ENCODE measurements at regions not wholly inside any gene's neighbourhood (a gene's known extent, or its start where the extent isn't known, plus 50 kb on each side); places are given as distances from the start of the nearest gene placed in this dataset.
"Not testable (repeated sequence)": the region's sequence is repeated elsewhere in the genome, so short reads cannot be mapped to it uniquely, and the experiment has no call there.

- not testable (repeated sequence) for DNase-seq (ENCODE audit: low read depth)
Observed at GRCh38 chr1:120465900-120466299, 51.1 kb downstream of the NBPF8 start.

- not testable (repeated sequence) for DNase-seq (ENCODE audit: low read depth)
Observed at GRCh38 chr1:120477663-120478062, 62.8 kb downstream of the NBPF8 start.

- not testable (repeated sequence) for DNase-seq (ENCODE audit: low read depth)
Observed at GRCh38 chr1:120478400-120478799, 63.6 kb downstream of the NBPF8 start.

GRCh38 chr1:120487542-120487941, 72.7 kb downstream of the NBPF8 start:
- not testable (repeated sequence) for DNase-seq (ENCODE audit: low read depth)

GRCh38 chr1:120489217-120489616, 74.4 kb downstream of the NBPF8 start:
- DNase-seq (ENCODE audit: low read depth) = not testable (repeated sequence)

- not testable (repeated sequence) for DNase-seq (ENCODE audit: low read depth)
Observed at GRCh38 chr1:120497145-120497544, 82.3 kb downstream of the NBPF8 start.

- not testable (repeated sequence) for DNase-seq (ENCODE audit: low read depth)
Observed at GRCh38 chr1:120503284-120503683, 88.4 kb downstream of the NBPF8 start.

GRCh38 chr1:120506352-120506751, 91.5 kb downstream of the NBPF8 start:
- not testable (repeated sequence) for DNase-seq (ENCODE audit: low read depth)

- DNase-seq (ENCODE audit: low read depth) = not testable (repeated sequence)
Observed at GRCh38 chr1:120508351-120508750, 93.5 kb downstream of the NBPF8 start.

- DNase-seq (ENCODE audit: low read depth) = not testable (repeated sequence)
Observed at GRCh38 chr1:120509258-120509657, 94.4 kb downstream of the NBPF8 start.

- DNase-seq (ENCODE audit: low read depth) = not testable (repeated sequence)
Observed at GRCh38 chr1:120513099-120513498, 98.3 kb downstream of the NBPF8 start.

- not testable (repeated sequence) for DNase-seq (ENCODE audit: low read depth)
Observed at GRCh38 chr1:120513531-120513930, 98.7 kb downstream of the NBPF8 start.

GRCh38 chr1:120519196-120519595, 104.4 kb downstream of the NBPF8 start:
- not testable (repeated sequence) for DNase-seq (ENCODE audit: low read depth)

GRCh38 chr1:120524416-120524815, 109.6 kb downstream of the NBPF8 start:
- DNase-seq (ENCODE audit: low read depth) = not testable (repeated sequence)

- DNase-seq (ENCODE audit: low read depth) = not testable (repeated sequence)
Observed at GRCh38 chr1:120525386-120525785, 110.6 kb downstream of the NBPF8 start.

GRCh38 chr1:120529475-120530089, 114.7 kb downstream of the NBPF8 start:
- DNase-seq (ENCODE audit: low read depth) = not testable (repeated sequence)

- not testable (repeated sequence) for DNase-seq (ENCODE audit: low read depth)
Observed at GRCh38 chr1:120531455-120531854, 116.6 kb downstream of the NBPF8 start.

GRCh38 chr1:120534361-120535047, 119.7 kb downstream of the NBPF8 start:
- peak; percentile 22 for DNase-seq (ENCODE audit: low read depth)

- DNase-seq (ENCODE audit: low read depth) = peak; percentile 38
Observed at GRCh38 chr1:120535052-120535451, 120.2 kb downstream of the NBPF8 start.

- not testable (repeated sequence) for DNase-seq (ENCODE audit: low read depth)
Observed at GRCh38 chr1:120541394-120541793, 126.6 kb downstream of the NBPF8 start.

- DNase-seq (ENCODE audit: low read depth) = not testable (repeated sequence)
Observed at GRCh38 chr1:120542365-120542764, 127.5 kb downstream of the NBPF8 start.

- not testable (repeated sequence) for DNase-seq (ENCODE audit: low read depth)
Observed at GRCh38 chr1:120542940-120543339, 128.1 kb downstream of the NBPF8 start.

GRCh38 chr1:120544434-120544833, 129.6 kb downstream of the NBPF8 start:
- DNase-seq (ENCODE audit: low read depth) = not testable (repeated sequence)
